NCI-H2196 treated with DMSO at 0.1 percent for 48 hours (cell line): ENCODE measurements at regions not wholly inside any gene's neighbourhood (a gene's known extent, or its start where the extent isn't known, plus 50 kb on each side); places are given as distances from the start of the nearest gene placed in this dataset.

Source experiments
- DNase-seq: peaks from one replicate; lab custom pipeline; 2025; ENCODE audit not compliant: unreplicated experiment; lab: John Stamatoyannopoulos, UW

GRCh38 chr17:65407017-65407416 lies 154.4 kb downstream of the AXIN2 start:
- DNase-seq = no peak

GRCh38 chr17:65406552-65406951 lies 154.9 kb downstream of the AXIN2 start:
- no peak for DNase-seq

GRCh38 chr17:65405563-65405962 lies 155.9 kb downstream of the AXIN2 start:
- no peak for DNase-seq

DNA sequence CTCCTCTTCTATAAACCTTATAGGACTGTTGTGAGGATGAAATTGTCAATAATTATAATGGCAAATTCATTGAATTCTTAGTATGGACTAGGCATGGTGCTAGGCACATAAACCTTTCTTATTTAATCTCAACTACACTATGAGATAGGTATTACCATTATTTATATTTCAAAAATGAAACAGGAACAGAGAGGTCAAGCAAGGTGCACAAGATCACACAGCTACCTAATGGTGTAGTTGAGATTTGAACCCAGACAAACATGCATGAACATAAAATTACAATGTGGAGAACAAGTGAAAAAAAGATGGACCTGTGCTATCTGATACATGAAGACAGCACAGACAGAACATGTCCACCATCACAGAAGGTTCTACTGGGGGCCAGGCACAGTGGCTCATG lies 156.7 kb downstream of the AXIN2 start:
- DNase-seq = no peak

DNA sequence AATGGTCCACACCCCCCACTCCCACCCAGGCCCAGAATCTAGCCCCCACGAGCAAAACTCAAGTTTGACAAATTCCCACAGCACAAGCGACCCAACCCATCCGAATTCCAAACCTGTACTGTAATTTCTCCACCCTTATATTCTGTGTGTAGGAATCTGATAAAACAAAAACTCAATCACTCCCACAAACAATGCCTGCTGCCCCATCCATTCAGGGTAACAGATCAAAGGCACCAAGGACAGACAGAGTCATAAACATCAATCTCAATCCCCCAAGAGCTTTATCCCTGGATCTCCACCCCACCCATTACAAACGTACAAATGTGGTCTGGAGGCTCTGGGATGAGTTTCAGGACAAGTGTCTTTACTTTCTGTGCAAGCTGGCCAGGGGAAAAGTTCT lies 157.8 kb downstream of the AXIN2 start:
- no peak for DNase-seq

- no peak for DNase-seq
These were observed 158.6 kb downstream of the AXIN2 start for GRCh38 chr17:65402513-65403496.

DNA sequence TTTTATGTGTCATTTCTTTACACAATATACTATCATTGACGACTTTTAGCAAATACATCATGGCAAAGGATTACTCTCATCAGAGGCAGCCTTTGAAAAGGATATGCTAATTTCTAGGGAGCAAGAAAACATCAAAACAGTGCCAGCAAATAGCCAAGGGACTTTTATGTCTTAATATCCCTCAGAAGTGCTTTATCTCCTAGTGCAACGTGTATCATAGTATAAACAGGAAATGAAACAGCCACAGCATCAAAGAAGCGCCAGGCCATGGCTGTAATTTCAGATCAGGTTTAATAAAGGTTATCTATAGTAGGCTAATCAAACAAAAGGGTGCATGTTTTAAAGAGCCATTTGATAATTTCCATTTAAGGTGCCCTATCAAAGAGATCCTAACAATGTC lies 159.9 kb downstream of the AXIN2 start:
- no peak for DNase-seq

DNA sequence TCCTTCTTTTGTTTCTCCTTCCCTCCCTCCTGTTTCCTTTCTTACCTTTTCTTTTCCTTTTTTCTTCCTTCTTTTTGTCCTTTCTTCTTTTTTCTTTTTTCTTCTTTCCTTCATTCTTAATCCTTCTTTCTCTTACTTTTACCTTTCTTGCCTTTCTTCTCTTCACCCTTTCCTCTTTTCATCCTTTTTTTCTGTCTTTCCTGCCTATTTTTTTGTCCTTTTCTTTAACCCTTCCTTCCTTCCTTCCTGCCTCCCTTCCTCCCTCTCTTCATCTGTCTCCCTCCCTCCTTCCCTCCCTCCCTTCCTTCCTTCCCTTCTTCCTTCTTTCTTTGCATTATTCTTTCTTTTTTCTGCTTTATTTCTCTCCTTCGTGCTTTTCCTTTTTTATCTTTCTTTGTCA lies 160.7 kb downstream of the AXIN2 start:
- DNase-seq = no peak

GRCh38 chr17:65398040-65398787 lies 163.2 kb downstream of the AXIN2 start:
- no peak for DNase-seq

- no peak for DNase-seq
These were observed 165.5 kb downstream of the AXIN2 start for GRCh38 chr17:65395924-65396323.

- no peak for DNase-seq
These were observed 166.5 kb downstream of the AXIN2 start for GRCh38 chr17:65394811-65395472.

DNA sequence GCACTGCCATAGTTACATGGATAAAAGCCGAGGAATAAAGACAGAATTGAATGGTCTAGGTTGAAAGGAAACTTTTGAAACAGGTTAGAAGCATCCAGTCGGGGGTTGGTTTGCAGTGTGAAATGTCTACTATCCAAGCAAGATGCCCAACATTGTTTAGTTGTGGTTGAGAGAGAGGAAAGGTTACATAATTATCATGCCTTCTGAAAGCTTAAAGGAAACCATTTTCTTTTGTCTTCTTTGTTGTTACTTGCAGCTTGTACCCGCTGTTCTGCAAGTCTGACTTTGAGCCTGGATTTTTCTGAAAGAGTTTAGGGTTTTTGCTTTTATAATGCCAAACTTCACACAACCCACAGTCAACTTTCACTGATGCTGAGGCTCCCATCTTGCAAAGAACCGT lies 167.9 kb downstream of the AXIN2 start:
- DNase-seq = no peak

DNA sequence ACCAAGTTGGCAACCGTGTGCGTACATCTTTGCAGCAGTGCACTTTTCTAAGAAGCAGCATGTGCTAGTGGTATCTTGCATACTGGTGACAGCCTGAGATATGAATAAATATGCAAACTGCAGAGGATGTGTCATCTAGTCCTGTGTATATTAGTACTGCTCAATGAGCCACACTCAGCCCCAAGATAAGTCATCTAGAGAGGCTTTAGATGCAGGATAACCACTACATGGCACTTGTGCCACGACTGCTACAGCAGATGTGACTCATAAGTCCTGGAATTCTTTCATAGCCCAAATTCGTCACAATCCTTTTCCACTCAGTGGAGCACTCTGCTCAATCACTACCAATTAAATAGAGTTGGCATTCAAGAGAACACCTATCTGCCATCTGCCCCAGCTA lies 171.5 kb downstream of the AXIN2 start:
- no peak for DNase-seq

DNA sequence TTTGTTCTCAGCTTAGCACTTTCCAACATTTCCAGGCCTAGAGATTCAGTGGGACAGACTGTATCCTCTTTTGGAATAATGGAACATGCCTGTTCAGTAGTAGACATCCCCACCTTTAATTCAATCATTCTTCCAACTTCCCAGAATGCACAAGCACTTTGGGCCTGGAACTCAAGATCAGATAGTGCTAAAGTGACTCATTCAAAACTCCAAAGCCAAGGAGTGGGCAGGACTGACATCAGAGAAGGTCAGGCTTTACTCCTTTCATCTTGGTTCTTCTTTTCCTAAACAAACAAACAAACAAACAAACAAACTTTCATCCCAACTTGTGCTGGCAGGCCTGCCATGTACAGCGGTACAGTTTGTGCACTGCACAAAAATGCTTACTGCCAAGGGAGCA lies 172.0 kb downstream of the AXIN2 start:
- no peak for DNase-seq

DNA sequence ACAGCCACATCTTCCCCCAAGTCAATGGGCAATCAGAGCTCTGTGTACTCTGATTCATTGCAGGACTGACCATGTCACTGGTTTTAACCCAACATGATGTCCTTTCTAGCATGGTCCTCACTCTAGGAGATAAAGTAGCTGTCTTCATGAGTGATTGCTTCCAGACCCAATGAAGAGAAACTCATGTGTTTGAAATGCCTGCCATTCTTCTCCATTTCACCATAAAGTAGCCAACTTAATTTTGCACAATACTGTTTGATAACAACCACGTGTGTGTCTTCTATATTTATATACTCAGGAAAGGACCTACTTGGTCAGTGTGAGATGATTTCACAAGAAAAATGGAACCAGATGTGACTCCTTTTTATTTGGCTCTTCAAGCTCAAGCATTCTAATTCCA lies 172.5 kb downstream of the AXIN2 start:
- no peak for DNase-seq

- no peak for DNase-seq
These were observed 174.1 kb downstream of the AXIN2 start for GRCh38 chr17:65387322-65387721.

DNA sequence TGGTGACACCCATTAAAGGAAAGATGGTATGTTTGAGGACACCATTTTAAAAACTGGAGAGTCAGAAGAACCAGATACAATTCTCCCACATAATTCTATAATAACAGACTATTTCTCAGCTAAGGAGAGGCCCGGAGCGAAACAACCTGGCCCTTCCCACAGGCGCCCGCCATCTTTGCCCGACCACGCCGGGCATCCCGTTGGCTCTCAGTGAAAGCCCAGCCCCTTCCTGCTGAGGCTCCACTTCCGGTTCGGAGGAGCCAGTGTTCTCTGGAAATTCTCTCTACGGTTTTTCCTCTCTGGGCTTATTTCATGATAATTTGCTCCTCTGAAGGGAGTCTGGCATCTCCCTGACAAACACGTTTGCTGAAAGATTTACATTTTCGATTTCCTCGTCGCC lies 175.7 kb downstream of the AXIN2 start:
- DNase-seq = no peak

GRCh38 chr17:65385071-65385470 lies 176.4 kb downstream of the AXIN2 start:
- DNase-seq = no peak

GRCh38 chr17:65381152-65381551 lies 180.3 kb downstream of the AXIN2 start:
- no peak for DNase-seq

- no peak for DNase-seq
These were observed 186.5 kb downstream of the AXIN2 start for GRCh38 chr17:65374966-65375365.

DNA sequence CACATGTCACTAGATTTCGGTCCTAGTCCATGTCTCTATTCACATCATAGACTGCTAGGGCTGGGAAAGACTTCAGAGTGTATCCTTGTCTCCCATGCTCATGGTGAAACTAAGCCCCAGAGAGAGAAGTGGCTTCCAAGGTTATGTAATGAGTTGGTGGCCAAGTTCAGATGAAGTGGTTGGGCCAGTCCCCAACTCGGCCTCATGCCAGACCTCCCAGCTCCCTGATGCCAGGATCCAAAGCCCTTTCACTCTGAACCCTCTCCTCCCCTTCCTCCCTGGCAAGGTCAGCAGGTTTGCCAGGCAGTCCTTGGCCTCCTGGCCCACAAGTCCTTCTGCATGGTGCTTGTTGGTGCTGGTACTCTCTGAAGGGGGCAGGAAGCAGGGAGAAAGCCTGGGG lies 189.7 kb downstream of the AXIN2 start:
- peak; percentile 21 for DNase-seq

- DNase-seq = no peak
These were observed 190.7 kb downstream of the AXIN2 start for GRCh38 chr17:65370669-65371131.
